Mucosa of gallbladder (tissue), 1 donor: ENCODE measurements at regions not wholly inside any gene's neighbourhood (a gene's known extent, or its start where the extent isn't known, plus 50 kb on each side); places are given as distances from the start of the nearest gene placed in this dataset.

Experiments used
- DNase-seq: peaks from one replicate; pipeline ENCODE4 v3.0.0-alpha.2; 2020; ENCODE audit warnings: low spot score
- donor health status: DM: no; HTN: no; CAD: no.

DNA sequence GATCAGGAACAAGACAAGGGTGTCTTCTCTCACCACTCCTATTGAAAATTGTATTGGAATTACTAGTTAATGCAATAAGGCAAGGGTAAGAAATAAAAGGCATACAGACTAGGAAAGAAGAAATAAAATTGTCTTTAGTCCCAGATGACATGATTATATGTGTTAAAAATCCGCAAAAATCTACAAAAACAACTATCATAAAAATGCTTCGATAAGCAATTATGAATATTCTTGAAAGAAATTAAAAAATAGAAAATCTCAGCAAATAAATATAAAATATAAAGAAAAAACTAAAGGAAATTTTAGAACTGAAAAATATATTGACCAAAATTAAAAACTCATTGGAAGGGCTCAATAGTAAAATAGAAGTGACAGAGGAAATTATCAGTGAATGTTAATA, 243.3 kb downstream of the ZNF674 start:
- DNase-seq, result no peak

DNA sequence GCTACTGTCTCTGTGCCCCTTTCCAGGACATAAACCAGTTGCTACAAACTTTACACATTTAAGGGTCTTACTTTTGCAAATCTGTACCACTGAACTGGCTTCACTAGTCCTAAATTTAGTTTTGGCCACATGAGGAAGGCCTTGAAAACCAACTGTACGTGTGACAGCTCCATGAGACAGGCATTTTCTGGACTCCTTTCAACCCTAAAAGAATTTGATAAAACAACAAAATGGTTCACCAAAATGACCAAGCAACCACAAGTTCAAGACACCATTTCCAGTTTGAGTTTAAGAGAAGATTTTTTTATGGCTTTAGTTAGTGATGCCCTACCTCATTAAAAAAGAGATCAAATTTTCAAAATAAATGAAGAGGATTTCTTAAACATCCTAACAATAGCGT, 246.4 kb downstream of the ZNF674 start:
- no peak for DNase-seq

DNA sequence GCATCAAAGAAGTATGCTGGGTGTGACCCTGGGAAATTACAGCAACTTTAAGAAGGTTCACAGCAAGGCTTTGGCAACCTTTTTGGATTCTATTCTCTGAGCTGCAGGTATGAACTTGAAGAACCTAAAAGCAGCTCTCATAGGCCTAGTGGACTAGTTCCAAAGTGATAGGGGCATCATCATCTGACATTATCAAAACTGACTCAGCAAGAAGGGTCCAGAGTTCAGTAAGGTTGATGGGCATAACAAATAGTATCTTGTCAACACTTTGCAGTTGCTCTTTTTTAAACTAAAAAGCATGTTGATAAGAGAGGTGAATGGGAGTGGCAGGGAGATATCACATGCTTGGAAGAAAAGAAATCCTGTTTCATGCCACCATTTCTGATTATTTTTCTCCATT, 249.3 kb downstream of the ZNF674 start:
- DNase-seq, result no peak

DNA sequence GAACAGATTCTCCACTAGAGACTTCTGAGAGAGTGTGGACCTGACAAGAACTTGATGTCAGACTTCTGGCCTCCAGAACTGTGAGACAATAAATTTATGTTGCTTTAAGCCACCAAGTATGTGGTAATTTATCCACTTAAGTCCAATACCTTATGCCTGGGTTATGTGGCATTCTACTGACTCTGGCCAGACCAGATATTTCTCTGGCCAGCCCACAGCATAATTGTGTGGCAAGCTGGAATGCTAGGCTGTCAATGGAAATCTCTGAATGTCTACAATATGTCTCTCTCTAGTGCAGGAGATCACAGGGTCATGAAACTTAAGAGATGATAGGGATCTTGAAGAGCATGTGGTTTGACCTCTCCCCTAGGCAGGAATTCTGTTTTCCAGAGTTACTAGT, 251.0 kb downstream of the ZNF674 start:
- no peak for DNase-seq

DNA sequence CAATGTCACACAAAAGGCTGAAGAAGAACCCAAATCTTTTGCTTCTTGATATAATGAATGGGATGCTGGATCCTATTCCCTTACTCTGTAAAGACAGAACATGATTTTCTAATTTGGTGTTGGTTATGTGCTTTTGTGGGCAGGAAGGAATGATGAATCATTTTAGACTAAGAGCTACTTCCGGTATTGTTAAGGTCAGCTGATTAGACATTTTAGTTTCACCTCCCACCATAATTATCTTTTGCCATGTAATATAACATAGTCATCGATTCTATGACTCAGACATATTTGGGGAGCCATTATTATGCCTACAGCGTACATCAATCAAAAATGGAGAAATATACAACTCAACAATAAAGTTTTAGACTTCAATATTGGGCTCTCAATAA, 265.3 kb downstream of the ZNF674 start:
- DNase-seq, result no peak

DNA sequence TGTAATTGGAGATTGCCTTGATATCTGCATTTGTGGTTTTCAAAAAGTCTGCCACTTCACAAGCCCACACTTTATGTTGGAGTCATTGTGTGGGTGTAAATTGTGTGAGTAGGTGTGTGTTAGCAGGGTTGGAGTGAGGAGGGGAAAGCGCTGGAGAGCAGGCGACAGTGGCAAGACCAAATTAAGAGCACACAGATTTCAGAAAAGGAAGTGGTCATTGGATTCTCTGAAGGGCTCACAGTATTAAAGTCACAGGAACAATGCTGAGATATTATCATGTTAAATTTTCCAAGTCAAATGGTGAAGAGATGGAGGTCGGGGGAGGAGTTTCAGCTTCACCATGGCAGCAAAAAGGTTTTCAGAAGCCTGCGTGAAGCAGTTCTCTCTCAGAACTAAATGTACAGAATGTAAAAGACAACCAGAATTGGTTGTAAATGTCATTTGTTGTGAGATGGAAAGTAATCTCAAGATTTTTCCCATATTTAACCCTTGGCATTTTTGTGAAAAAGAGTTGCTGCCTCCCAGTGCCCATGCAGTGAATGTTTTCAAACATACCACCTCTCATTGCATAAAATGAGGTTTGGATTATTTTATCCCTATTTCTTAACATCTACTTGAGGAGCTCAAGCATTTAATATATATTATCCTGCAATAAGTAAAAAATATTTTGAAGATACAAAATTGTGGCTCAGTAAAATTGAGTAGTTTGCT, 265.9 kb downstream of the ZNF674 start:
- DNase-seq, result no peak

DNA sequence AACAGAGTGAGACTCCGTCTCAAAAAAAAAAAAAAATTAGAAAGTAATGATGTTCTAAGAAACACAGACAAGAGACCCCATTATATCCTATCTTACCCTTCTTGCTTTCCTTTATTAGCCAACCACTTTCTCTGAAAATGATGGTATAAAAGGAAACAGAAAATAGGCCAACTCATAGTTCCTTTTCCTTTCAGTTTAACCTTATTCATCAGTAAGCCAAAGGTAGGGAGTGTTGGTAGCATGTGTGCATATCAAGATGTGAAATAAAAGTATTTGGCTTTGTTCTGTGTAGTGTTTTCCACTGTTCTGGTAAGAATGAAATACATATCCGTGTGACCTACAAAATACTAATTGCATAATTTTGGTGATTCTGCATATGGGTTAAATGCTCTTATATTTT, 266.6 kb downstream of the ZNF674 start:
- DNase-seq, result no peak

DNA sequence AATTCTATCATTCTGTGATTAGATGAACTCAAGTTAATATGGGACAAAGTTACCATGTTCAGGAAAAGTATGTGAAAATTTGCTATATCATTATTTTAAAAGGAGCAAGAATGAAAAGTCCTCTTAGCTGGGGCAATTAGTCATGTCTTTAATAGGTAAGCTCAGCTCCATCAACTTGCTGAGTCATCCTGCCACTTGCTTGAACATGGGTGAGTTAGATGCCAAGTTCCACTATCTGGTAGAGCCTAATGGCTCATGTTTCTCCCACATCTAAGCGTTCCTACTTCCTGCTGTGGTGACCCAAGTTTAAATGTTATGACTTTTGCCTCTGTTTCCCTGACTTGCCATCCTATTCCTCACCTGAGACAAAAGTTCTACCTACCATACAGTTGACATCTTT, 276.8 kb downstream of the ZNF674 start:
- DNase-seq, result no peak

DNA sequence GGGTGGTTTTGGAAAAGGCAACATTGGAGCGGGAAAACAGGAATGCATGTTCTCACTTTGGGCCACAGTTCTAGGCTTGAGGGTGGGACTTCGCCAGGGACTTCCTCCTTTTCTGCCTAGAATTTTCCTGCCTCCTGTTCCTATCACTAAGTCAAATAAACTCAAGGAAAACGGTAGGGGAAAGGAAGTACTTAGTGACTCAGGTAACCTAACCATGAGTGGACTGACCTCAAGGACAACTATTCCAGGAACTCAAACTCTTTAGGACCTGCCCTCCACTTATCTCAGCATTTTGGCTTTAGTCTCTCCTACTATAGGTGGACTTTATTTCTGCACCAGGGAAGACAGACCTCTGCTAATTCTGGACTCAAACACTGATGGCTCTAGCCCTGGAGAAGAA, 281.7 kb downstream of the ZNF674 start:
- no peak for DNase-seq

DNA sequence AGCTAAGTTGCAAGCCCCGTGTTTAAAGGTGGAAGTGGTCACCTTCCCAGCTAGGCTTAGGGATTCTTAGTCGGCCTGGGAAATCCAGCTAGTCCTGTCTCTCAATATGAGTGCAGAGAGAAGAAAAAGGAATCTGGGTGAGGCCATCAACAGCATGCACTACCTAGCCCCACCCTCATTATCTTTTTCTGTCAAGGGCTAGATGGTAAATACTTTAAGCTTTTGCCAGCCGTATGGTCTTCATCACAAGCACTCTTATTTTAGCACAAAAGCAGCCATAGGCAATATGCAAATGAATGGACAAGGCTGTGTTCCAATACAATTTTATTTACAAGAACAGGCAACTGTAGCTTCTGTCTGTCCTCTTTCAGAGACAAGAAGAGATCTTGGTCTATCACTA, 282.9 kb downstream of the ZNF674 start:
- no peak for DNase-seq

DNA sequence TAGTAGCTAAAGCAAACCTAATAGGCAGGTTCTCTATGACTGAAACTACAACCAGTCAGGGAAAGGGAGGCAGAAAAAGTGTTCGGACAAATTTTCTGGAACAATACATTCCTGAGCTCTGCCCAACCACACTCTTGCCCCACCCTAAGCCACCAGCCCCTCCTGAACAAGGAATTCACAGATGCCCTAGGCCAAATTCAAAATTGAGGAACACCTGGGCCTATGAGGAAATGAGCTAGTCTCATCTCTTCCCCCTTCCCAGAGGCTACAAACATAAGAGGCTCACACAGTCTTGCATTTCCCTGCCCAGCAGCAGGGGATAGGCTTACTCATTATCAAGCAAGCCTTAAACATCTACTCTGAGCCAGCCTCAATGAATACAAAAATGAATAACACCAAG, 284.7 kb downstream of the ZNF674 start:
- DNase-seq, result no peak

DNA sequence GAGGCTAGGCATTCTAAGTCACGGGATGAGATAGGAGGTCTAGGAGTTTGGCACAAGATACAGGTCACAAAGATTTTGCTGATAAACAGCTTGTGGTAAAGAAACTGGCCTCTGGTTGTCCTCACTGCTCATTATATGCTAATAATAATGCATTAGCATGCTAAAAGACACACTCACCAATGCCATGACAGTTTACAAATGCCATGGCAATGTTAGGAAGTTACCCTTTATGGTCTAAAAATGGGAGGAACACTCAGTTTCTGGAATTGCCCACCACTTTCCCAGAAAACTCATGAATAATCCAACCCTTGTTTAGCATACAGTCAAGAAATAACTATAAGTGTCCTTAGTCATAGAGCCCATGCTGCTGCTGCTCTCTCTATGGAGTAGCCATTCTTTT, 286.9 kb downstream of the ZNF674 start:
- no peak for DNase-seq

DNA sequence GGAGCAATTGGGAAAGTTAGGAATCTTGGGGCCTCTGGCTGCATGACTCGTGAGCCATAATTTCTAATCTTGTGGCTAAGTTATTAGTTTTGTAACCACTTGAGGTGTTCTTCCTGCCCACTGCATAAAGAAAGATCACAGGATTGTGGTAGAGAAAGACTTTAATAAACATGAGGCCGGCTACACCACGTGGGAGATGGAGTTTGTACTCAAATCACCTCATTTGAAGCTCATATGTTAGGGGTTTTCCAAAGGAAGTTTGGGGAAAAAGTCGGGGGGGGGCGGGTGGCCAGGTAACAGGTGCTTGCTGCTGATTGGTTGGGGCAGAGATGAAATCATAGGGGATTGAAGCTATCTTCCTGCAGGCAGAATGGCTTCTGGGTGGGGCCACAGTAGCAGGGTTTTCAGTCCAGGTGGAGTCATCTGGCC, 287.8 kb downstream of the ZNF674 start:
- DNase-seq, result no peak

DNA sequence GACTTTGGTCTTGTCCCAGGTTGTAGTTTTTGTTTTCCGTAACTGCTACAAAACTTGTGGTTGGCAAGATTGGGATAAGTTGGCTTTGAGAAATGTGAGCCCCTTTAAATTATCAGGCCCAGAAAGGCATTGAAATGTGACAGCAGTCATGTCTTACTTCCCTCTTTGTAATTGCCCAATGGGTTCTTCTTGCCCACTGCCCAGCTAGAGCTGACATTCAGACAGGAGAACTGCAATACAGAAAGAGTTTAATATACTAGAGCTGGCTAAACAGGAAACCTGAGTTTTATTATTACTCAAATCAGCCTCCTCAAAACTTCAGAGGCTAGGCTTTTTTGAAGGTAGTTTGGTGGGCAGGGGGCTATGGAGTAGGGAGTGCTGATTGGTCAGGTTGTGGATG, 288.3 kb downstream of the ZNF674 start:
- no peak for DNase-seq

DNA sequence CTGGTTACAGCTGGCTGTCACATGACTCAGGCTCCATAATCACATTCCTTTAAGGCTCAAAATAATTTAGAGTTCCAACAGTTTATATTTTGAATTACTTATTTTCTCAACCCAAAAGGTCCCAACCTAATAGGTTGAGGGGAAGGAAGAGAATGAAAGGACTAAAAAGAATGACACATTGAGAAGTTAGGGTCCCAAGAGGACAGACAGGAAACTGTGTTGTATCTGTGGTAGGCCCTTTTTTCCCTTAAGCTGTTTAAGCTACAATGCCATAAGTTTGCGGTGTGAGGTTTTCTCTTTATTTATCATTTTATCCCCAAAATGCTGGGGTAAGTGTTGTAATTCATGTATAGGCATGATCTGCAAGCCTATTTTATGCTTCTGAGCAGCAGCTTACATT, 290.2 kb downstream of the ZNF674 start:
- no peak for DNase-seq

DNA sequence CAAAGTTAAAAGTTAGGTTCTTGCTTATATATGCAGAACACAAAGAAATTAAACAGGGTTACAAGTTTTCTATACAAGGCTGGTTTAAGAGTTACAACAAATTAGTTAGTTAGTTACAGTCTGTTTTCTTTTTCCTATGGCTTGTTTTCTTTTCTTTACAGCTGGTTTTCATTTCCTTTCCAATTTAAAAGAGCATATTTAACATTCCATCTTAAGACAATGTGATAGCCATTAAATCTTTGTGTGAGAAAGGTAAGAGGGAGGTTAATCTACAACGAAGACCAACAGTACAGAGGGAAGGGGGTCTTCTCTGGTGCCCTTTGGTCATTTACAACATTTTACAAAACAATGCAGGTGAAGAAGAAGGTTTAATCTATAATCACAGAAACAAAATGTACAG, 290.6 kb downstream of the ZNF674 start:
- no peak for DNase-seq

DNA sequence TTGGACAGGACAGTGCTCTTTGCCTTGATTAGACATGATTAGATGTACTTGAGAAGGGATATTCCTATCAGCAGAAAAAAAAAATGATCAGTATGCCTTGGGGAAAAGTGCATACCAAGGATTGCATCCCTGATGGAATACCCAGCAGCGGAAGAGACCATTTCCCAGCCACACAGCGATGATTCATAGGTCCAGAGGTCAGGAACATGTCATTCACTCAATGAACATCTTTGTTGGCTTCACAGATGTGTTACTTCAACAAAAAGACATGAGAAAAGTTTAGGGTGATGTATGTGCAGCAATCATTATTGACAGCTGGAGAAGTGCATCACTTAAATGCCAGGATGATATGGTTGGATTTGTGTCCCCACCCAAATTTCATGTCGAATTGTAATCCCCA, 293.5 kb downstream of the ZNF674 start:
- DNase-seq, result no peak

DNA sequence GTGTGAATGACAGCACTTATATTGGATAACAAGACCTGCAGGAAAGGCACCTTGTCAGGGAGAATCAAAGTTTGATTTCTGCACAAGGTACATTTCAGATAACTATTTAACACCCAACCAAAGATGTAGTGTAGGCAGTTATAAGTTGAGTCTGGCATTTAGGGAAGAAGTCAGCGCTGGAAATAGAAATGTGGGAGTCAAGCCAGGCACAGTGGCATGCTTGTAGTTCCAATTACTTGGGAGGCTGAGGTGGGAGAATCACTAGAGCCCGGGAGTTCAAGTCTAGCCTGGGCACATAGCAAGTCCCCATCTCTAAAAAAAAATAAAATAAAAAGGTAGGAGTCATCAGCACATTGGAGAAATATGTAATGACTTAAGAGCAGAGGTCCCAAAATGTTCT, 295.1 kb downstream of the ZNF674 start:
- no peak for DNase-seq

DNA sequence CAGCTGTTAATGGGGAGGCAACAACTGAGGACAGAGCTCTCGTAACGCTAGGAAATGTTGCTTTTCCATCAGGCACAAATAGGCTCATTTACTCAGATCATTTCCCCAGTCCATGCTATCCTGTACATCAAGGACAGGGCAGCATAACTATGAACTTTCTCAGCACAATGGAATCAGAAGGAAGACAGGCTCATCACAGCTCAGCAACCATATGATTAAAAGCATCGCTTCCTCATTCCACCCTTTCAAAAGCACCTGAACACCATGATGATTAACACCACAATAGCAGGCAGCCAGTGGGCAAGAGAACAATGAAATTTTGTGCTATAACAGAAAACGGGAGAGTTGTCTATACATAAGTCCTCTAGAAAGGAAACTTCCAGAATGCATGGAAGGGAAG, 297.8 kb downstream of the ZNF674 start:
- no peak for DNase-seq

DNA sequence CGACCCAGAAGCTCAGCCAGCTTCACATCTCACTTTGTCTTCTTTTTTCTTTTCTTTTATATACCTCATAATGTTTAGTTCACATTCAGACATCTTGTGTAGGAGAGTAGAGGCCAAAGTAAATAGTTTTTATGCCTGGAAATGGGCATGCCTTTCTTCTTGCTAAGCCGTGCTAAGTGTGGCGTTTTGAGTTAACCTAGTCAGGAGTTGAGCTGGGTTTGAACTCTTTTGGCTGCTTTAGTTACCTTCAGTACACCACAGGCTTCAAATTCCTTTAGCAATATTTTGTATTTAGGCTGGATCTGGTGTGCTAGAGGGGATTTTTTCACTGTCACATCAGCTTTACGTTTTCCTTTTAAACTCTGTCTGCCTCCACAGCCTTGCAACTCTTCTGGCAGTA, 300.8 kb downstream of the ZNF674 start:
- DNase-seq, result no peak

DNA sequence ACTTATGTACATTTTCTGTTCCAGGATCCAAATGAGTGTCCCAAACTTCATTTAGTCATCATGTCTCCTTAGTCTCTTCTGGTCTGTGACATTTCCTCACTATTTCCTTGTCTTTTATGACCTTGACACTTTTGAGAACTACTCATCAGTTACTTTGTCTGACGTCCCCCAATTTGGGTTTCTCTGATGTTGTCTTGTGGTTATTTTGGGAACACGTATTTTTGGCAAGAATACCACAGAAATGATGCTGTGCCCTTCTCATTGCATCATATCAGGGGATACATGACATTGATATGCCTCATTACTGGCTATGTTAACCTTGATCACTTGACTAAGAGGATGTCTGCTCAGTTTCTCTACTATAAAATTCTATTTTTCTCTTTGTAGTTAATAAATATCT, 308.8 kb downstream of the ZNF674 start:
- DNase-seq, result no peak

DNA sequence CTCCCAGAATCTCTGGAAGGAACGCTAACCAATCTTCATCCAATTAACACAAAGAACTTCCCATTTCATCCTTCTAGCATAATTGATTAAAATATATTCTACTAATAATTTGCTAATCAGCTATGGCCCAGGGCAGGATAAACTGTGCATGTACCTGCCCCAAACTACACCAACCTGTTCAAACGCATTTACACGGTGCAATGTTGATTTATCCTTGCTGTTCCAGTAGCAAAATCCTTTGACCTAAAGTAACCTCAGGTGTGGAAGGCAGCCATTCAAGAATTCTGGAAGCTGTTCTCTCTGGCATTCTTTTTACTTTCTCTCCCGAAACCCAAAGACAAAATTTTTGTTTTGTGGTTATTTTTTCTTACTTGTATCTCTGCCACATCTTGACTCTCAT, 309.4 kb downstream of the ZNF674 start:
- DNase-seq, result no peak

DNA sequence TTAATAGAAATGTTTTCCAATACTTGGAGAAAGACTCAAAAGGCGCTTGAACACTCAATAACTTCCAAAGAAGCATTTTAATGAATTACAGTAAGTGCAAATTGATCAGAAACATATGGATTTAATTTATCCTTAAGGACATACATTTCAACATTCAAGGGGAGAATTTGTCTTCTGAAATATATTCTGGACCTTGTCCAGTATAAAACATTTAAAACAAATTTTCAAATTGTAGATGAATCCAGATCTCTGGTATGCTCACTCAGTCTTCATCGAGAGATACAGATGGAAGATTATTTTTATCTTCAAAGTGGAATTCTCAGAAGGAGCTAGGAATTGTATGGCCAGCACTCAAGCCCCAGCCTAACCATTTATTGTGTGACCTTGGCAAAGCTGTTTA, 310.4 kb downstream of the ZNF674 start:
- no peak for DNase-seq

DNA sequence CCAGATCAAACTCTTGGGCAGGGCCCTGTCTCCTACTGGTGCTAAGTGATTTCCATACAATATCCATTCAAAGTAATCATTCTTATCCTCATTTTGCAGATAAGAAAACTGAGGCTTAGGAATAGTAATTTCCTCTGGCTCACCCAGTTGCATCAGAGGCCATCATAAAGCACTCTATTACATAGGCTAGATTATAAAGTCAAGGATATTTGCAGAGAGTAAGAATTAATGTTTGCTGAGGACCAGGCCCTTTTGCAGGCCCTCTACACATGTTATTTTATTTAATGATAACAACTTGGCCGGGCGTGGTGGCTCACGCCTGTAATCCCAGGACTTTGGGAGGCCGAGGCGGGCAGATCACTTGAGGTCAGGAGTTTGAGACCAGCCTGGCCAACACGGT, 316.8 kb downstream of the ZNF674 start:
- DNase-seq, result no peak

DNA sequence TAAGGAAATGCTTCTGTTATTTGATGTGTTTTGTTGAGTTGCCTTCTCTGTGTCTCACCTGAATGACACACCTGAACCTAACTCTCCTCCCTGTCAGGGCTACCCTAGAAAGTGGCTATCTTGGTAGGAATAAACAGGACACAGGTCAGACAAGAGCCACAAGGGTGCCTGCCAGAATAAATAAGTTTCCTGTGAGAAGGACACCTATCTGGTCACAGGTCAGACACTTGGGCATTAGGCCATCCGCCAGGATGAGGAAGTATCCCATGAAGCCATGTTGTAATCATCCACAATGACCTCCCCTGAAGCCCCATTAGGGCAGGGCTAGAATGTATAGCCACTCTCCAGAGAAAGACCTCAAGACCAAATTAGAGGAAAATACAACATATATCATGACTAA, 318.8 kb downstream of the ZNF674 start:
- DNase-seq, result no peak
